Right atrium auricular region (tissue), 2 donors: ENCODE measurements at regions not wholly inside any gene's neighbourhood (a gene's known extent, or its start where the extent isn't known, plus 50 kb on each side); places are given as distances from the start of the nearest gene placed in this dataset.

Source experiments
- DNase-seq: peaks from one replicate; pipeline ENCODE4 v3.0.0-alpha.2; 2019; ENCODE audit warnings: low spot score
- H3K27ac ChIP-seq, 2 donors: fragments of 200-600 bp; sonication (generic); 1 replicate in 1 of 2; 2 replicates in 1 of 2; pipeline ENCODE4 v1.5.1; 2016 to 2019
- H3K27me3 ChIP-seq, 2 donors: fragments of 200-600 bp; sonication (generic); one replicate each; pipeline versions ENCODE4 v1.5.1 to v1.6.0; 2017 to 2019
- H3K36me3 ChIP-seq: fragments of 200-600 bp; sonication (generic); one replicate; pipeline ENCODE4 v1.5.1; 2016
- H3K4me1 ChIP-seq, 2 donors: fragments of 200-600 bp; sonication (generic); one replicate each; pipeline versions ENCODE4 v1.5.1 to v1.6.0; 2017 to 2019
- H3K4me3 ChIP-seq, 2 donors: fragments of 200-600 bp; sonication (generic); 1 replicate in 1 of 2; 2 replicates in 1 of 2; pipeline ENCODE4 v1.5.1; 2017 to 2019; ENCODE audit warnings: mild to moderate bottlenecking in 1 of 2, moderate library complexity in 1 of 2
- H3K9me3 ChIP-seq, 2 donors: fragments of 200-600 bp; sonication (generic); one replicate each; pipeline ENCODE4 v1.5.1; 2019
- CTCF ChIP-seq, 2 donors: fragments of 200-600 bp; sonication (generic); IDR thresholded peaks; one replicate each; pipeline ENCODE4 v1.5.1; 2019; ENCODE audit warnings: antibody characterized with exemption in 2 of 2

- Histone ChIP-seq H3K27me3 (no peaks in the 10 kb centered on the region), H3K36me3 (no peaks in the 10 kb centered on the region), H3K4me3 (no peak overlapping the region), H3K27ac (no peak overlapping the region), H3K4me1 (no peaks in the 10 kb centered on the region), H3K9me3 (peaks cover 0 to 5% of the 10 kb centered on the region in 2 donors)
- TF ChIP-seq CTCF (IDR thresholded peaks at IDR 0.05): no peak
- DNase-seq: no peak
Measured at GRCh38 chr1:14010476-14010875, 310.5 kb downstream of the PRDM2 start.

DNA sequence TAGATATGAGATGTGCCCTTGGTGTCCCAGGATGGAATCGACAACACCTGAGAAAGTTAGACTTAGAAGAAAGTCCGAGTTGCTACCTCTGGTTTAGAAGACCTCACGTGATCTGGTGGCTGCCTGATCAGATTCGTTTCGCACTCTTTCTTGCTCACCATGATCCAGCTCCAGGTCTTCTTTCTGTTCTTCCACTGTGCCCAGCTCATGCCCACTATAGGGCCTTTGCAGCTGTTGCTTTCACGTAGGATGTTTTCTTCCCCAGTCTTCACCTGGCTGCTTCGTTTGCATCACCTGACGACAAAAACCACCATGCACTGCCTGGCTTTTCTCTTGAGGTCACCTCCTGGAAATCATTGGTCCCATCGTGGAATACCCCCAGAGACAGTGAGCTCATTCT, 311.1 kb downstream of the PRDM2 start:
- no peak for TF ChIP-seq CTCF (IDR thresholded peaks at IDR 0.05)
- H3K36me3 ChIP-seq: no peaks in the 10 kb centered on the region
- H3K9me3 ChIP-seq: peaks cover 0 to 5% of the 10 kb centered on the region in 2 donors
- H3K27ac ChIP-seq: no peak overlapping the region
- H3K4me3 ChIP-seq: no peak overlapping the region
- H3K4me1 ChIP-seq: no peaks in the 10 kb centered on the region
- no peaks in the 10 kb centered on the region for H3K27me3 ChIP-seq
- no peak for DNase-seq

DNA sequence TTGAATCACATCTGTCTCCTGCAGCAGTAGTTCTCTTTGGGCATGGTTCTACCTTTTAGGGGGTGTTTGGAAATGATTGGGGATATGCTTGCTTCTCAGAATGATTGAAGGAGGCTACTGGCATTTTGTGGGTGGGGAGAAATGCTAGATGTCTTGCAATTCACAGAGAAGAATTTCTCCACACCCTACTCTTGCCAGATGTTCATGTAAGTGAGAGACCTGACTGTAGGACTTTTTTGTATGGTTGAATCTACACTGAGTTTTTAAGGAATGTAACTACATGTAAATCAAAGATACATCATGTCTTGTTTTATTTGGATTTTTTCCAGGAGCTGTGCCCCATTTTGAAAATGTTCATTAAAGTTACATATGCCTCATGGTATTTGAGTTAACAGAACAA, 311.9 kb downstream of the PRDM2 start:
- H3K4me3 ChIP-seq: no peak overlapping the region
- no peaks in the 10 kb centered on the region for H3K36me3 ChIP-seq
- DNase-seq: no peak
- no peak for TF ChIP-seq CTCF (IDR thresholded peaks at IDR 0.05)
- no peak overlapping the region for H3K27ac ChIP-seq
- H3K9me3 ChIP-seq: peaks cover 0 to 5% of the 10 kb centered on the region in 2 donors
- H3K27me3 ChIP-seq: no peaks in the 10 kb centered on the region
- H3K4me1 ChIP-seq: no peaks in the 10 kb centered on the region

DNA sequence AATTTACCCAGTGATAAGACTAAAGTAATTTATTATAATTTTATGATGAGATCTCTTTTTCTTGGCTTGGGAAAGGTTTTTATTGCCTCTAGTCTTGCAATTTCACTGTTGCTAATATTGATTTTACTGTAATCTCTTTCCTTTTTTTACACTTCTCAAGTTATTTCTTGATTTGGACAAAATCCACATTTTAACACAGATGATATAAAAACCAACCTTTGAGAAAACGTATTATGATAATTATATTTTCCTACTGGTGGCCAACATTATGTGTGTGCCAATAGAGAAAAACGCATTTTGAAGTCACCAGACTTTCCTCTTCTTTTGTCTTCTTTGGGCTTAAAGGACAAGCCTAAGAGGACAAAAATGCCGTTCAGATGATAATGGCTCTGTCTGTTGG, 314.9 kb downstream of the PRDM2 start:
- H3K4me3 ChIP-seq: no peak overlapping the region
- no peaks in the 10 kb centered on the region for H3K4me1 ChIP-seq
- no peak overlapping the region for H3K27ac ChIP-seq
- H3K36me3 ChIP-seq: no peaks in the 10 kb centered on the region
- no peaks in the 10 kb centered on the region for H3K27me3 ChIP-seq
- no peak for DNase-seq
- TF ChIP-seq CTCF (IDR thresholded peaks at IDR 0.05): no peak
- no peaks in the 10 kb centered on the region for H3K9me3 ChIP-seq

DNA sequence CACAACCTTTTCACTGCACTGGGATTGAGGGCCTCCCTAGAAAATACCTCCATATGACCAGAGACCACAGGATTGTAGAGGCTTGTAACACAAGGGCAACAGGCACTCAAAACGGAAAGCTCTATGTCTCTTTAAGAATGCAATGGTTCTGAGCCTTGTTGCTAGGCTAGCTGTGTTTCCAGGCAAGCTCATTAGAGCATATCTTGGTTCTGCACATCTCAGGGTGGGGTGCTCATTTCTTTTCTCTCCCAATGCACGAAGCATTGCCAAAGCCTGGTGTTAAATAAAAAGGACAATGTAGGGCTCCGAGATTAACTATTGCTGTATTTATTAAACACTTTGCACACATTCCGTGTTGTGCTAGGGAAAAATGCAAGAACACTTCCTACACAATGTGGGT, 315.9 kb downstream of the PRDM2 start:
- no peaks in the 10 kb centered on the region for H3K4me1 ChIP-seq
- H3K4me3 ChIP-seq: no peak overlapping the region
- DNase-seq: no peak
- TF ChIP-seq CTCF (IDR thresholded peaks at IDR 0.05): no peak
- H3K27ac ChIP-seq: no peak overlapping the region
- no peaks in the 10 kb centered on the region for H3K36me3 ChIP-seq
- H3K9me3 ChIP-seq: no peaks in the 10 kb centered on the region
- no peaks in the 10 kb centered on the region for H3K27me3 ChIP-seq

DNA sequence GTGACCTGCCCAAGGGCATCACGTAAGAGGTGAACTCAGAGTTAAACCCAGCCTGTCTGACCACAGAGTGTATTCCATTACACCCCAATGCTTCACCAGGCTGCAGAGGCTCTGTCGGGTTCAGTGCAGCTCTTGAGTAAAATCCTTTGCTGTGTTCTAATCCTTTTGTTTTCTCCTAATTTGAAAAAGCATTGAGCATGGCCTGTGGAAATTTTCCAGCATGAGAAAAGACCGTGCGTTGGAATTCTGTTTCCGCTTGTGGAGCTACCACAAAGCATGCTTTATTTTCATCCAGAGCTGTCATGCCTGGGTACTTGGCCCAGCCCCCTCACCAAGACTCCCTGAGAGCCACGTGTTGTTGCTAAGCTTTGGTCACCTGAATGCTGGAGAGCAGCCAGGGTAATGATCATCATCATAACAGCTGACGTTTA, 317.6 kb downstream of the PRDM2 start:
- Histone ChIP-seq H3K27me3 (no peaks in the 10 kb centered on the region), H3K36me3 (no peaks in the 10 kb centered on the region), H3K27ac (no peak overlapping the region), H3K9me3 (no peaks in the 10 kb centered on the region), H3K4me1 (no peaks in the 10 kb centered on the region), H3K4me3 (no peak overlapping the region)
- DNase-seq: no peak
- no peak for TF ChIP-seq CTCF (IDR thresholded peaks at IDR 0.05)
